ENCODE measurements at regions not wholly inside any gene's neighbourhood (a gene's known extent, or its start where the extent isn't known, plus 50 kb on each side); places are given as distances from the start of the nearest gene placed in this dataset.

DNA sequence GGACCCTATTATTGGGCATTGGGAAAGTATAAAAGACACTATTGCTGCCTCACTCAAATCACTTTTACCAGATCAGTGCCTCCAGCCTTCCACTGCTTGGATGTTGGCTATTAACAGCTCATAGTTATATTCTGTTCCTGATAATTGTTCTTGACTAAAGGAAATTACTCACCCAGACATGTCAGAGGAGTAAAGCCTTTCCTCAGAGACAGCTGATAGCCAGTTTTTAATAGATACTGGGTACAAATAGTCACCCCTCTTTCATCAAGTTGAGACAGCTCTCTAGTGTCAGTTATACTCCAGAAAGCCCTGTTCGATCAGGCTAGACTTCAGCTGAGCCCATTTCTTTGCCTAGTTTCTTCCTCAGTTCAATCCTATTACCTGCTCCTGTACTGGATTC lies 876.1 kb upstream of the B3GALT2 start:
- no peak for TF ChIP-seq POLR2A (IDR thresholded peaks at IDR 0.05)
- TF ChIP-seq, protein P1, sequence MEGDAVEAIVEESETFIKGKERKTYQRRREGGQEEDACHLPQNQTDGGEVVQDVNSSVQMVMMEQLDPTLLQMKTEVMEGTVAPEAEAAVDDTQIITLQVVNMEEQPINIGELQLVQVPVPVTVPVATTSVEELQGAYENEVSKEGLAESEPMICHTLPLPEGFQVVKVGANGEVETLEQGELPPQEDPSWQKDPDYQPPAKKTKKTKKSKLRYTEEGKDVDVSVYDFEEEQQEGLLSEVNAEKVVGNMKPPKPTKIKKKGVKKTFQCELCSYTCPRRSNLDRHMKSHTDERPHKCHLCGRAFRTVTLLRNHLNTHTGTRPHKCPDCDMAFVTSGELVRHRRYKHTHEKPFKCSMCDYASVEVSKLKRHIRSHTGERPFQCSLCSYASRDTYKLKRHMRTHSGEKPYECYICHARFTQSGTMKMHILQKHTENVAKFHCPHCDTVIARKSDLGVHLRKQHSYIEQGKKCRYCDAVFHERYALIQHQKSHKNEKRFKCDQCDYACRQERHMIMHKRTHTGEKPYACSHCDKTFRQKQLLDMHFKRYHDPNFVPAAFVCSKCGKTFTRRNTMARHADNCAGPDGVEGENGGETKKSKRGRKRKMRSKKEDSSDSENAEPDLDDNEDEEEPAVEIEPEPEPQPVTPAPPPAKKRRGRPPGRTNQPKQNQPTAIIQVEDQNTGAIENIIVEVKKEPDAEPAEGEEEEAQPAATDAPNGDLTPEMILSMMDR (IDR thresholded peaks at IDR 0.05) = no peak

Measured in heart left ventricle (tissue), 13 donors.